Peyer's patch (tissue), 4 donors: ENCODE measurements at regions not wholly inside any gene's neighbourhood (a gene's known extent, or its start where the extent isn't known, plus 50 kb on each side); places are given as distances from the start of the nearest gene placed in this dataset.
"Not testable (repeated sequence)": the region's sequence is repeated elsewhere in the genome, so short reads cannot be mapped to it uniquely, and the experiment has no call there.

Source experiments
- DNase-seq, 3 donors: peaks; one replicate each; pipeline ENCODE4 v3.0.0-alpha.2; 2017 to 2019
- H3K27ac ChIP-seq, 4 donors: fragments of 200-600 bp; sonication (generic); one replicate each; pipeline ENCODE4 v1.5.1; 2016 to 2019
- H3K27me3 ChIP-seq, 2 donors: fragments of 200-600 bp; sonication (generic); one replicate each; pipeline ENCODE4 v1.5.1; 2019
- H3K36me3 ChIP-seq, 3 donors: fragments of 200-600 bp; sonication (generic); one replicate each; pipeline ENCODE4 v1.5.1; 2016 to 2019
- H3K4me1 ChIP-seq, 4 donors: fragments of 200-600 bp; sonication (generic); one replicate each; pipeline ENCODE4 v1.5.1; 2016 to 2019
- H3K4me3 ChIP-seq, 4 donors: fragments of 200-600 bp; sonication (generic); 1 replicate in 3 of 4; 2 replicates in 1 of 4; pipeline ENCODE4 v1.5.1; 2016 to 2019; ENCODE audit warnings: mild to moderate bottlenecking in 1 of 4
- H3K9me3 ChIP-seq, 4 donors: fragments of 200-600 bp; sonication (generic); one replicate each; pipeline ENCODE4 v1.5.1; 2016 to 2019; ENCODE audit warnings: mild to moderate bottlenecking in 1 of 4
- CTCF ChIP-seq, 6 experiments: fragments of 450-650 bp in 4 of 6; fragments of 200-600 bp in 2 of 6; sonication (generic) in 1 of 6; IDR thresholded peaks; one replicate each; pipeline ENCODE4 v1.5.1; 2017 to 2019; ENCODE audit warnings: antibody characterized with exemption in 6 of 6, mild to moderate bottlenecking in 3 of 6, moderate library complexity in 1 of 6
- POLR2A ChIP-seq, 2 donors: fragments of 450-650 bp; IDR thresholded peaks; one replicate each; pipeline ENCODE4 v1.5.1; 2017; ENCODE audit warnings: antibody characterized with exemption in 2 of 2, mild to moderate bottlenecking in 2 of 2, moderate library complexity in 2 of 2
- small RNA-seq, 2 donors: library from RNA; depleted of rRNA; stranded (forward); fragments of <200 nt; gene quantifications; one replicate each; pipeline ENCODE3, GENCODE V24; 2016

GRCh38 chr7:63106506-63107388, 891.9 kb upstream of the ZNF722 start:
- no peaks in the 10 kb centered on the region for H3K36me3 ChIP-seq
- DNase-seq, result no peak
- no peak overlapping the region for H3K27ac ChIP-seq
- no peak for TF ChIP-seq POLR2A (IDR thresholded peaks at IDR 0.05)
- no peak for TF ChIP-seq CTCF (IDR thresholded peaks at IDR 0.05)
- H3K4me3 ChIP-seq, result no peak overlapping the region
- H3K9me3 ChIP-seq, result peaks cover 0 to 5% (median 0%) of the 10 kb centered on the region in 4 donors
- no peaks in the 10 kb centered on the region for H3K27me3 ChIP-seq
- no peaks in the 10 kb centered on the region for H3K4me1 ChIP-seq

GRCh38 chr7:63111511-63111910, 887.1 kb upstream of the ZNF722 start:
- H3K36me3 ChIP-seq, H3K27ac ChIP-seq, H3K27me3 ChIP-seq, H3K4me3 ChIP-seq, DNase-seq, H3K4me1 ChIP-seq: not testable (repeated sequence)
- peaks cover 0 to 17% (median 6%) of the 10 kb centered on the region in 4 donors for H3K9me3 ChIP-seq

- Histone ChIP-seq H3K4me1 (no peaks in the 10 kb centered on the region), H3K9me3 (peaks cover 0 to 17% (median 6%) of the 10 kb centered on the region in 4 donors), H3K27me3 (no peaks in the 10 kb centered on the region), H3K27ac (no peak overlapping the region), H3K4me3 (no peak overlapping the region), H3K36me3 (no peaks in the 10 kb centered on the region)
- TF ChIP-seq POLR2A (IDR thresholded peaks at IDR 0.05), result no peak
- TF ChIP-seq CTCF (IDR thresholded peaks at IDR 0.05), result no peak
- no peak for DNase-seq
Measured at GRCh38 chr7:63112764-63113712, 885.6 kb upstream of the ZNF722 start.

GRCh38 chr7:63113713-63114285, 884.9 kb upstream of the ZNF722 start:
- Histone ChIP-seq H3K27me3 (no peaks in the 10 kb centered on the region), H3K36me3 (no peaks in the 10 kb centered on the region), H3K9me3 (peaks cover 0 to 17% (median 6%) of the 10 kb centered on the region in 4 donors), H3K27ac (no peak overlapping the region), H3K4me3 (no peak overlapping the region), H3K4me1 (no peaks in the 10 kb centered on the region)
- DNase-seq, result no peak
- TF ChIP-seq POLR2A (IDR thresholded peaks at IDR 0.05), result no peak
- no peak for TF ChIP-seq CTCF (IDR thresholded peaks at IDR 0.05)

- no peak overlapping the region for H3K27ac ChIP-seq
- no peak for TF ChIP-seq CTCF (IDR thresholded peaks at IDR 0.05)
- TF ChIP-seq POLR2A (IDR thresholded peaks at IDR 0.05), result no peak
- no peak overlapping the region for H3K4me3 ChIP-seq
- no peak for DNase-seq
- peaks cover 0 to 17% (median 6%) of the 10 kb centered on the region in 4 donors for H3K9me3 ChIP-seq
- no peaks in the 10 kb centered on the region for H3K4me1 ChIP-seq
- H3K27me3 ChIP-seq, result no peaks in the 10 kb centered on the region
- H3K36me3 ChIP-seq, result no peaks in the 10 kb centered on the region
Measured at GRCh38 chr7:63114371-63114985, 884.2 kb upstream of the ZNF722 start.

Small RNA genes in the stretch of these regions (small RNA-seq; reads per million reads assigned to genes)
- gene RNU6-417P, result 0 reads per million in 2 donors
